CD4-positive, CD25-positive, alpha-beta regulatory T cell (primary cell): ENCODE measurements at regions not wholly inside any gene's neighbourhood (a gene's known extent, or its start where the extent isn't known, plus 50 kb on each side); places are given as distances from the start of the nearest gene placed in this dataset.

Source experiments
- ATAC-seq, 2 donors: fragments of 150-1000 bp; cut with Tn5 transposase; one replicate each; pipeline ENCODE4 v1.10.0; 2021; ENCODE audit warnings: low read depth in 2 of 2, moderate number of reproducible peaks in 2 of 2, moderate library complexity in 1 of 2
- DNase-seq, 3 donors: peaks; one replicate each; pipeline versions ENCODE4 v3.0.0 to v3.0.0-alpha.2; 2012 to 2022; ENCODE audit warnings: mixed read lengths in 1 of 3
- H3K27ac ChIP-seq: one replicate; pipeline ENCODE4 v1.7.0; 2013; ENCODE audit warnings: mild to moderate bottlenecking, low read length; ENCODE audit not compliant: insufficient read depth, poor library complexity, severe bottlenecking
- H3K27me3 ChIP-seq: one replicate; pipeline ENCODE4 v1.7.0; 2013; ENCODE audit warnings: low read length; ENCODE audit not compliant: control insufficient read depth, insufficient read depth
- H3K36me3 ChIP-seq: one replicate; pipeline ENCODE4 v1.7.0; 2013; ENCODE audit warnings: mild to moderate bottlenecking, low read length, moderate library complexity; ENCODE audit not compliant: control insufficient read depth, insufficient read depth
- H3K4me1 ChIP-seq: 2 replicates; pipeline ENCODE4 v1.7.0; 2013; ENCODE audit warnings: mild to moderate bottlenecking, low read length; ENCODE audit not compliant: insufficient read depth, control insufficient read depth, poor library complexity, severe bottlenecking
- H3K4me3 ChIP-seq: one replicate; pipeline ENCODE4 v1.7.0; 2013; ENCODE audit warnings: low read depth, mild to moderate bottlenecking, low read length, moderate library complexity
- H3K9me3 ChIP-seq, 2 experiments: 1 replicate in 1 of 2; 2 replicates in 1 of 2; pipeline ENCODE4 v1.7.0; 2013; ENCODE audit warnings: low read length in 2 of 2, mild to moderate bottlenecking in 1 of 2, moderate library complexity in 1 of 2; ENCODE audit not compliant: control insufficient read depth in 2 of 2
- H3K27ac Mint-ChIP-seq, 3 donors: one replicate each; pipeline ENCODE4 v1.8.0; 2020 to 2022; ENCODE audit warnings: mild to moderate bottlenecking in 3 of 3, mixed read lengths in 3 of 3, moderate library complexity in 2 of 3
- H3K27me3 Mint-ChIP-seq: one replicate; pipeline ENCODE4 v1.8.0; 2022; ENCODE audit warnings: mild to moderate bottlenecking, mixed read lengths
- H3K36me3 Mint-ChIP-seq: one replicate; pipeline ENCODE4 v1.8.0; 2020; ENCODE audit warnings: mixed read lengths
- H3K4me1 Mint-ChIP-seq, 4 donors: one replicate each; pipeline ENCODE4 v1.8.0; 2020 to 2022; ENCODE audit warnings: mixed read lengths in 4 of 4, mild to moderate bottlenecking in 1 of 4
- H3K4me3 Mint-ChIP-seq, 4 donors: one replicate each; pipeline ENCODE4 v1.8.0; 2020 to 2022; ENCODE audit warnings: mild to moderate bottlenecking in 4 of 4, mixed read lengths in 4 of 4, moderate library complexity in 3 of 4
- H3K9me3 Mint-ChIP-seq, 7 donors: one replicate each; pipeline ENCODE4 v1.8.0; 2020 to 2022; ENCODE audit warnings: mixed read lengths in 7 of 7, mild to moderate bottlenecking in 3 of 7, moderate library complexity in 2 of 7

DNA sequence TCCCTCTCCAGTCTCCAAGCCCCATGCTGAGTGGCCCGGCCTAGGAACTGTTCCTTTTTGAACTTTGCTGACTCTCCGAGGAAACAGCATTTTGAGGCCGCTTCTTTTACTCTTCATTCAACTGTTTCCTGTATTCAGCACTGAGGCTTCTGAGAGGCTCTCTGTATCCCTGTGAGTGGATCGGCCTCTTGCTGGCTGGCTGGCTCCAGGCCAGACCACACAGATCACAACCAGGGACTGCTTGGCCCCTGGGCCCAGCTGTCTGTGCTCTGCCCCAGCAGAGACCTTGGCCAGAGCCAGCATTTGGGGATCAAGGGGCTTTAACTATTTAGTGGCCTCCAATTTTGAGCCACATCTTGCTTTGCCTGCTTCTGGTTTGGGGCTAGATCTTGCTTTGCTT lies 75.6 kb upstream of the KL start:
- no peak for DNase-seq
- H3K9me3 ChIP-seq, result no peaks in the 10 kb centered on the region
- Mint-ChIP-seq H3K36me3 (no peaks in the 10 kb centered on the region), H3K9me3 (peaks cover 0 to 3% (median 0%) of the 10 kb centered on the region in 7 donors), H3K4me3 (no peak overlapping the region), H3K27ac (no peak overlapping the region), H3K4me1 (no peaks in the 10 kb centered on the region), H3K27me3 (peaks cover 14% of the 10 kb centered on the region)
- H3K27me3 ChIP-seq, result peaks cover 1% of the 10 kb centered on the region
- H3K4me1 ChIP-seq, result no peaks in the 10 kb centered on the region
- H3K4me3 ChIP-seq, result no peak overlapping the region
- H3K27ac ChIP-seq, result no peak overlapping the region
- H3K36me3 ChIP-seq, result no peaks in the 10 kb centered on the region
- ATAC-seq, result no peak

GRCh38 chr13:32941368-32941767 lies 74.9 kb upstream of the KL start:
- no peaks in the 10 kb centered on the region for H3K4me1 Mint-ChIP-seq
- H3K36me3 Mint-ChIP-seq, result no peaks in the 10 kb centered on the region
- H3K27me3 Mint-ChIP-seq, result peaks cover 14% of the 10 kb centered on the region
- H3K4me3 Mint-ChIP-seq, result no peak overlapping the region
- no peaks in the 10 kb centered on the region for H3K9me3 ChIP-seq
- ATAC-seq (no peak), DNase-seq (no peak)
- H3K4me3 ChIP-seq, result no peak overlapping the region
- H3K9me3 Mint-ChIP-seq, result peaks cover 0 to 4% (median 0%) of the 10 kb centered on the region in 7 donors
- H3K4me1 ChIP-seq, result no peaks in the 10 kb centered on the region
- H3K36me3 ChIP-seq, result no peaks in the 10 kb centered on the region
- no peak overlapping the region for H3K27ac Mint-ChIP-seq
- H3K27me3 ChIP-seq, result peaks cover 1% of the 10 kb centered on the region
- no peak overlapping the region for H3K27ac ChIP-seq

- DNase-seq (no peak), ATAC-seq (no peak)
- peaks cover 8% of the 10 kb centered on the region for H3K27me3 Mint-ChIP-seq
- H3K36me3 Mint-ChIP-seq, result no peaks in the 10 kb centered on the region
- Histone ChIP-seq H3K4me3 (no peak overlapping the region), H3K9me3 (no peaks in the 10 kb centered on the region), H3K36me3 (no peaks in the 10 kb centered on the region), H3K27me3 (peaks cover 2% of the 10 kb centered on the region), H3K4me1 (no peaks in the 10 kb centered on the region), H3K27ac (no peak overlapping the region)
- H3K4me3 Mint-ChIP-seq, result no peak overlapping the region
- H3K4me1 Mint-ChIP-seq, result no peaks in the 10 kb centered on the region
- H3K27ac Mint-ChIP-seq, result no peak overlapping the region
- H3K9me3 Mint-ChIP-seq, result peaks cover 0 to 4% (median 0%) of the 10 kb centered on the region in 7 donors
Measured at GRCh38 chr13:32946558-32946957, 69.7 kb upstream of the KL start.

- H3K9me3 Mint-ChIP-seq, result peaks cover 0 to 4% (median 0%) of the 10 kb centered on the region in 7 donors
- no peak overlapping the region for H3K27ac Mint-ChIP-seq
- no peaks in the 10 kb centered on the region for H3K4me1 ChIP-seq
Measured at GRCh38 chr13:32947411-32948276, 68.6 kb upstream of the KL start.

DNA sequence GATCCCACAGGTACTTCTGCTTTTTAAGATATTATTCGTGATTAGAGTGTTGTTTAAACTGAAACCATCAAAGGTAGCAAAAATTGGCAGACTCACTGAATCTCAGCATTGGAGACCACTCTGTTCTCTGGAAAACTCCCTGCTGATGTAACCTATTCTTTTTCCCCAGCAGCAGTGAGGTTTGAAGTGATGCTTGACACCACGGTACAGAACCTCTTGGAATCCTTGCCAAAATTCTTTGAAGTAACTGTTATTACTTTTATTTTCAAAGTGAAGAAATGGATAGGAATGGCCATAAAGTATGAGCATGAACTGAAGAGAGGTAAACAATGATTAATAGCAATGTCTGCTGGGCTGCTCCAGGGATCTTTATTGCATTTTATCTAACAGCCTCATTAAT lies 66.4 kb upstream of the KL start:
- H3K36me3 ChIP-seq, result no peaks in the 10 kb centered on the region
- Mint-ChIP-seq H3K27ac (no peak overlapping the region), H3K4me1 (no peaks in the 10 kb centered on the region), H3K4me3 (no peak overlapping the region), H3K27me3 (peaks cover 3% of the 10 kb centered on the region), H3K36me3 (no peaks in the 10 kb centered on the region), H3K9me3 (peaks cover 0 to 4% (median 0%) of the 10 kb centered on the region in 7 donors)
- no peaks in the 10 kb centered on the region for H3K4me1 ChIP-seq
- no peaks in the 10 kb centered on the region for H3K9me3 ChIP-seq
- DNase-seq (no peak), ATAC-seq (no peak)
- no peak overlapping the region for H3K4me3 ChIP-seq
- no peak overlapping the region for H3K27ac ChIP-seq
- H3K27me3 ChIP-seq, result peaks cover 2% of the 10 kb centered on the region

More at GRCh38 chr13:32947411-32948276, 68.6 kb upstream of the KL start:
- Histone ChIP-seq H3K36me3 (no peaks in the 10 kb centered on the region), H3K9me3 (no peaks in the 10 kb centered on the region), H3K27ac (no peak overlapping the region), H3K27me3 (peaks cover 2% of the 10 kb centered on the region), H3K4me3 (no peak overlapping the region)
- ATAC-seq, result no peak
- Mint-ChIP-seq H3K36me3 (no peaks in the 10 kb centered on the region), H3K27me3 (peaks cover 4% of the 10 kb centered on the region), H3K4me3 (no peak overlapping the region), H3K4me1 (no peaks in the 10 kb centered on the region)
- no peak for DNase-seq

DNA sequence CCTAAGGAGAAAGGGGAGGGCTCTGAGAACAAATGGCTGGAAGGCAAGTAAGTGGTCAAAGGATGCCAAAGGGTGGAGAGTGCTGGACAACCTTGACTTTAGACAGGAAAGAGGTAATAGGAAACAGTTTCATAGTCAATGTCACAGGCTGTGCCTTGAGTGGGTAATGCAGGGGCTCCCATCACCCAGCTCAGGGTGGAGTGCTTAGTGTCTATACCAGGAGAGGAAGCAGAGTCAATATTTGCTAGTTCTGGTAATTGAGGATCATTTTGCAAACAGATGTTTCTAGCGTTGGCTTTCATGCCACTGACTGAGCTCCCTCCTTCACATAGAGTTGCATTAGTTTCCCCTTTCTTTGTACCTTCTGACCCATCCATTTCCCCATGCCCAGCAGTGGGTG lies 64.6 kb upstream of the KL start:
- Histone ChIP-seq H3K27me3 (peaks cover 2% of the 10 kb centered on the region), H3K36me3 (no peaks in the 10 kb centered on the region), H3K9me3 (no peaks in the 10 kb centered on the region), H3K27ac (no peak overlapping the region), H3K4me3 (no peak overlapping the region), H3K4me1 (no peaks in the 10 kb centered on the region)
- peaks cover 0 to 3% (median 0%) of the 10 kb centered on the region in 7 donors for H3K9me3 Mint-ChIP-seq
- no peaks in the 10 kb centered on the region for H3K27me3 Mint-ChIP-seq
- DNase-seq (no peak), ATAC-seq (no peak)
- H3K4me3 Mint-ChIP-seq, result no peak overlapping the region
- no peaks in the 10 kb centered on the region for H3K36me3 Mint-ChIP-seq
- no peaks in the 10 kb centered on the region for H3K4me1 Mint-ChIP-seq
- no peak overlapping the region for H3K27ac Mint-ChIP-seq

- no peaks in the 10 kb centered on the region for H3K27me3 ChIP-seq
- Mint-ChIP-seq H3K27me3 (no peaks in the 10 kb centered on the region), H3K4me3 (no peak overlapping the region), H3K9me3 (peaks cover 0 to 3% (median 0%) of the 10 kb centered on the region in 7 donors), H3K4me1 (no peaks in the 10 kb centered on the region), H3K27ac (no peak overlapping the region), H3K36me3 (no peaks in the 10 kb centered on the region)
- DNase-seq, result no peak
- no peak overlapping the region for H3K4me3 ChIP-seq
- H3K36me3 ChIP-seq, result no peaks in the 10 kb centered on the region
- H3K27ac ChIP-seq, result no peak overlapping the region
- no peaks in the 10 kb centered on the region for H3K9me3 ChIP-seq
- no peaks in the 10 kb centered on the region for H3K4me1 ChIP-seq
- no peak for ATAC-seq
Measured at GRCh38 chr13:32955881-32956594, 60.2 kb upstream of the KL start.
